NCI-H2081 treated with DMSO at 0.1 percent for 48 hours (cell line): ENCODE measurements at regions not wholly inside any gene's neighbourhood (a gene's known extent, or its start where the extent isn't known, plus 50 kb on each side); places are given as distances from the start of the nearest gene placed in this dataset.
"Not testable (repeated sequence)": the region's sequence is repeated elsewhere in the genome, so short reads cannot be mapped to it uniquely, and the experiment has no call there.

ENCODE experiments used
- DNase-seq: peaks from one replicate; lab custom pipeline; 2025; lab: John Stamatoyannopoulos, UW

DNA sequence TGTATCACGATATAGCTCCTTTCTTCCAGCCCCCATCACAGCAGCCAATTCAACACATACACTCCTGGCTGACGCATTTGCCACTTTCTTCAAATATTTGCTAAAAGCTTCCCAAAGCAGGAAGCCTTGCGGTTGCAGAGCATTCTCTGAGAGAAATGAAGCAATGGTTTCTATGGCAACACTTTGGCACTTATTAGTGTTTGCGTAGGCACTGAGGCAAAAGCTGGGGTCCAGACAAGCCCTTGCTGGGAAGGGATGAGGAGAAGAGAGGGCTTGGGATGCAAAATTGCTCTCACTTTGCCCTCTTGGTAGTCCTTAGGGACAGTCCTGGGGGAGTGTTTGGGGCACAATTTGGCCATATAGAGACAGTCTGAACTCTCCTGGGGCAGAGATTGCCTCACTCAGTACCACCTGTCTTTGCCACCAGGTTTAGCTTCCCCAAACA, 55.0 kb upstream of the PAK3 start:
- DNase-seq, result no peak

DNA sequence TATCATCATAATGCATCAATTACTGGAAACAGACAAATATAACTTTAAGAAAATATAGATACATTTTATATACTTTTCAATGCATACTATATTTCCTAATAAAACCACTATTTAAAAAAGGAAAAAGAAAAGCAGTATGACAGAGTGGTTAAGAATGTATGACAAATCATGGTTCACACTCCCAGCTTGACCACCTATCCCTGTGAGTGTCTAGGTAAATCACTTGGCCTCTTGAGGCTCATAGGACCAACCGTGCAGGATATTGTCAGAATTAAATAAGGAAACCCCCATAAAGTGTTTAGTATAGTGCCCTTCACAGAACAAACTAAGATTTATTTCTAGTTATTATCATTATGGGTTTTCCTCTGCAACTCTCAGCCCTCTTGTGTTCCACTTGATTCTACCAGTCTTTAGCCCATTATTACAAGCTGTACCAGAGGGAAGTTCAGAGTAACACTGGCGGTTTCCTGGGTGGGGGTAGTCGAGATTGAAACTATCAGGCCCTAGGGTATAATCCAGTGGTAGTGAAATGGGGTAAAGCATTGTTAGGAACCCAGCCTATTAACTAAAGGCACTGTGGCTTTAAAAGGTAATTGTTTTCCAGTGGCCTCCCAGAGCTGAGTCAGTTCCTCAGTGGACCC, 55.5 kb upstream of the PAK3 start:
- DNase-seq, result no peak

DNA sequence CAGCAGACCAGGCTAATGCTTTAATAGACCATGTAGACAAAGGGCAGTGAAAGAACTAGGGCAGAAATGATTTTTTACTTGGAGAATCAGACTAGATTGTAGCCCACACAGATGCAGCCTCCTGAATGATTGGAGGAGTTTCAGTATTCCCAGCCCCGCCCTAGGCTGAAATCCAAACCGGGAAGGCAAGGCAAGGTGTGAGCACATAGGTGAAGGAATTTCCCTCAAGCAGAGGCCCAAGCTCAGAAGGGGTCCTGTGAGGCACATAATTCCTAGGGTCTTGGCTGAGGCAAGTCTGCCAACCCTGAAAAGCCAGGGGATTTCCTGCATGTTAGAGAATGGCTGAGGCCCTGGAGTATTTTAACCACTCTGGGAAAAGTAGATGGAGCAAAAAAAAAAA, 56.4 kb upstream of the PAK3 start:
- DNase-seq, result no peak

DNA sequence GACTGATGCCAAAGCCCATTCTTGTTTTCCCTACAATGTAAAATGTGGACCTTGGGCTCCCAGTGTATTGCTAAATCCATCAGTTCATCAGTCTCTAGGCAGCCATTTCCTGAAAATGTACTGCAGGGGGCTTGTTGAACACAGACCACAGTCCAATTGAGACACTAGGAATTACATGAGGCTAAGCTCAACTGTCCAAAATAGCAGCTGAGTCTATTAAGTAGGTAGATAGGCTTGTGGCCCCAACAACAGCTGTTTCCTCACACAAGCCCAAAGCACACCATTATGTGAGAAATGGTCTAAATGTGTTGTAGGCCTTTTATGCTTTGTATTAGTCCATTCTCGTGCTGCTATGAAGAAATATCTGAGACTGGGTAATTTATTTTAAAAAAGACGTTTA, 60.0 kb upstream of the PAK3 start:
- no peak for DNase-seq

DNA sequence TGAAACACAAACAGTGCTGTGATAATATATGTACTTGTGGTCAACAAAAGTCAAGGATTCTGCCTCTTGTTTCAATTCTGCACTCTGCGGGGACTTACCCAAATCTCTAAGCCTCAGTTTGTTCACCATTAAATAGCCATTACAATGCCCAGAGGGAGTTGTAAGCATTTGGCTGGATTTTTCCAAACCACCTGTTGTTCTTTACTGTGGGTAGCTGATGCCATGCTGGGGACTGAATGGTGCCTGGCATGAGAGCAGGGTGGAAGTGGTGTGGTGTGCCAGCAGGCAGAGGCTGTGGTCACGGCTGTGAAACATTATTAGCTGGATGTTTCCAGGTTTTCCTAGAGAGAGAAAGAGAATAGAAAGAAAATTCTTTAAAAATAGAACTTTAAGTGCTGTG, 60.7 kb upstream of the PAK3 start:
- peak; percentile 27 for DNase-seq

DNA sequence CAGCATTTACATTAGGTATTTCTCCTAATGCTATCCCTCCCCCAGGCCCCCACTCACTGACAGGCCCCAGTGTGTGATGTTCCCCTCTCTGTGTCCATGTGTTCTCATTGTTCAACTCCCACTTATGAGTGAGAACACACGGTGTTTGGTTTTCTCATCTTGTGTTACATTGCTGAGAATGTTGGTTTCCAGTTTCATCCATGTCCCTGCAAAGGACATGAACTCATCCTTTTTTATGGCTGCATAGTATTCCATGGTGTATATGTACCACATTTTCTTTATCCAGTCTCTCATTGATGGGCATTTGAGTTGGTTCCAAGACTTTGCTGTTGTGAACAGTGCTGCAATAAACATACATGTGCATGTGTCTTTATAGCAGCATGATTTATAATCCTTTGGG, 73.0 kb upstream of the PAK3 start:
- DNase-seq, result not testable (repeated sequence)

DNA sequence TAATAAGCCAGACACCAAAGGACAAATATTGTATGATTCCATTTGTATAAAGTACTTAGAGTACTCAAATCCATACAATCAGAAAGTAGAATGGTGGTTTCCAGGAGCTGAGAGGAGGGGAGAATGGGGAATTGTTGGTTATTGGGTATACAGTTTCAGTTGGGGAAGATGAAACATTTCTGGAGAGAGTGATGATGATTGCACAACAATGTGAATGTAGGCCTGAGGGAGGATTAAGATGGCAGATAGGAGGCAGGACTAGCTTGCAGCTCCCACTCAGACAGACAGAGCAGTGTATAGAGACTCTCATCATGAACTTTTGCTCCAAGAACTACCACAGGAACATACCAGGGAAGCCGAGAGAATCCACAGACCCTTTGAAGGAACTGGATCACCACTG, 75.7 kb upstream of the PAK3 start:
- no peak for DNase-seq

DNA sequence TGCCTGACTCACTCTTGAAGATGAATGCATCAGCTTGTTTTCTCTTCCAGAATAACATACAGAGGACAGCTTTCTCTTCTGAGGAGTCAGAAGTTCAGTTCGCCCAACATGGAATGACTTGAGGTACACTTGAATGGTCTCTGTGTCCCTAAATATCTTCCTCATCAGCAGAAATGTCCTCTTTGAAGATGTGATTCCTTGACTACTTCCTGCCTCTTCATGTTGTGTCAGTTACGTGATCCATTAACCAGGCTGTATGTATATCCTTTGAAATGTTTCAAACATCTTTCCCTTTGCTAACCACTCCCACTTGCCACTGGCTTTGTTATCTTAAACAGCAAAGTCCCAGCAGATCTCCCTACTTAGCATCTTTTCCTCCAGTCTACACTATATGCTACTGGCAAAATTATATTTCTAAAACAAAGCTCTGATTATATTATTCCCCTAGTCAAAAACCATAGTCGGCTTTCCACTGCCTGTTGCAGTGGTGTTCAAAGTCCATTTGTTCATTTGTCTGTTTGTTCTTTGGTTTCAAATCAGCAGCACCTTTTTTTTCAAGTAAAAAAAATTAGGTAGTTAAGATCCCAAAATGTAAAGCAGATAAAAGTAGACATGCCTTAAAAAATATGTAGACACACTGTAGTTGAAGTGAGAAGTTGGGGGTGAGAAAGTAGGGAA, 82.1 kb upstream of the PAK3 start:
- DNase-seq, result no peak

DNA sequence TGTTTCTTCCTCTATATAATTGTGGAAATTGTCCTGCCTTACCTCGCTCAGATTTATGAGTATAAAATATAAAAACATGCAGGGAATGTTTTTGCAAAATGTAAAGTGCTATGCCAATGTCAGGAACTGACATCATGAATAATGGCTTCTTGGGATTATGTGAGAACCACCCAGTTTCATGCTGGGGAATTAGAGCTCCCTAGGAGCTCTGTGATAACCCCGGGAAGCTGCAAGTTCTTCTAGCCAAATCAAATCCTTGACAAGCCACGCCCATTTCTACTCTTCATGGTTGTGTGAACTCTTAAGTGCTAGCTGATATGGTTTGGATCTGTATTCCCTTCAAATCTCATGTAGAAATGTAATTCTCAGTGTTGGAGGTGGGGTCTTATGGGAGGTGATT, 85.9 kb upstream of the PAK3 start:
- no peak for DNase-seq

DNA sequence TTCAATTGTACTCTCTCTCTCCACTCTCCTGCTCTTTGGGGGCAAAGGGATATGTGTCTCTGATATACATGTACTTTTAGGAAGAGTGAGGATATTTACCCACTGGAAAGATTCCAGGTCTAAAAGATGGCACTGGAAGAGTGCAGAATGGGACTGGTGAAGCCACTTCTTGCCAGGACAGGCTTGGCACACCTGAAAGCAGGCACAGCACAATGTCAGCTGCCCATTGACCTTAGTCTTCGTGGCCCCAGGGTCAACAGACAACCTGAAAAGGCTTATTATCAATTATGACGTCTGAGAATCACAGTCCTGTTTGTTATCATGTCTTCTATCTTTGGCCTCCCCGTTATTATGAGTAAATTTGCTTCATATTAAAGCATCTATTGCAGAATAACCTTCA, 86.7 kb upstream of the PAK3 start:
- DNase-seq, result no peak

DNA sequence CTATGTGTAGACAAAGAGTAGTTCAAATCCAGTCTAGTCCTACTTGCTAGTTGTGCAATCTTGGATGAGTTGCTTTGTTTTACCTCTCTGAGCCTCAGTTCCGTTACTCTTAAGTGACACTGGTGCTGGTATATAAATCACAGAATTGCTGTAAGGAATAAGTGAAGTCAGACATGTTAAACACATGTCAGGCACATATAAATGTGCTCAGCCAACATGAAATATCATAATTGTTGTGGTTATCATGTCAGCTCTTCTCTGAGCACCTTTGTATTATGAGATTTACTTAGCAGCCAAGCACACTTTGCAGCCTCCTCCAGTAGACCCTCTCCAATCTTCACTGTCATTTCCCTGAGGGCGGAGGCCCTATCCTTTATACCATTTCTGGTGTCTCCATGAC, 87.9 kb upstream of the PAK3 start:
- no peak for DNase-seq

DNA sequence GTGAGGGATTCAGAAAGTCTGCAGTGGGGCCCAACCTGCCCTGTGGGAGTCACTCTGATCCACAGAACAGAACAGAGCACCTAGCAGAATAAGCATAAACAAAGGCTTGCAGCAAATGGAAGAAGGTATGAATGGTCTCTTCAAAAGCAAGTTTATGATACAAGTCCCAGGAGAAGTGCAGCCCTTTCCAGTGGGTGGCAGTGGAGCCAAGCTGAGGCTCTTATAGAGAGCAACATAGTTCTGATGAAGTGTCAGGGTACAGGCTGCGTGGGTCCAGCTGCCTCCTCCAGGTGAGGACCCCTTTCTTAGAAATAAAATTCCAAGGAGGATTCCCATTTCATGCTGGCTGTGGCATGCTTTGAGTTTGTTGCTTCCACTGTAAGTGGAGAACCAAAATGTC, 88.8 kb upstream of the PAK3 start:
- no peak for DNase-seq

DNA sequence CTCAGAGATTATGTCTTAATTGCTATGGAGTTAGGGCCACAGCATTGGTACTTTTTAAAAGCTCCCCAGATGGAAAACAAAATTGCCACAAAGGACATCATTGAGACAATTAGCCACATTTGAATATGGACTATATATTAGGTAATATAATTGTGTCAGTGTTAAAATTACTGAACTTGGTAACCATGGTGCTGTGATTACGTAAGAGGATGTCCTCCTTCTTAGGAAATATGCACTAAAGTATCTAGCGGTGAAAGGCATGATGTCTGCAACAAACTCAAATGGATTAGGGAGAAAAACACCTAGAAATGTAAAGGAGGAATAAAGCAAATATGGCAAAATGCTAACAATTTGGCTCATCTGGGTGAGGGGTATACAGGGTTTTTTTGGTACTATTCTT, 89.9 kb upstream of the PAK3 start:
- no peak for DNase-seq

DNA sequence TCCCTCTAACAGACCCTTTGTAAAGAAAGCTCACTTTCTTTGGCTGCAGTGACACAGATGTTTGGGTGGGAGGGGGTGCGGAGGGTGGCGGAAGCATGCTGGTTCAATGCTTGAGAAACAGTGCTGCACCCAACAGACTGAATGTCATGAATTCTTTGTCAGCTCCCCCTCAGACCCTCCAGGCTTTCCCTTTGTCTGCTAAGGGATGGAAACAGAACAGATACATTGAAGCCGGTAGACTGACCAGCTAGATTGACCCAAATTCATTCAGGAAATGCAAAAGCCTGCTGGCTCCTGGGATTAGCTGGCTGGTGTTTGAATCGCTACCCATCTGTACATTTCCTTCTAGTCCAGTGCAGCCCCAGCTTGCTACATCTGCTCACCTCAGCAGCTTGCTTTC, 90.8 kb upstream of the PAK3 start:
- no peak for DNase-seq

DNA sequence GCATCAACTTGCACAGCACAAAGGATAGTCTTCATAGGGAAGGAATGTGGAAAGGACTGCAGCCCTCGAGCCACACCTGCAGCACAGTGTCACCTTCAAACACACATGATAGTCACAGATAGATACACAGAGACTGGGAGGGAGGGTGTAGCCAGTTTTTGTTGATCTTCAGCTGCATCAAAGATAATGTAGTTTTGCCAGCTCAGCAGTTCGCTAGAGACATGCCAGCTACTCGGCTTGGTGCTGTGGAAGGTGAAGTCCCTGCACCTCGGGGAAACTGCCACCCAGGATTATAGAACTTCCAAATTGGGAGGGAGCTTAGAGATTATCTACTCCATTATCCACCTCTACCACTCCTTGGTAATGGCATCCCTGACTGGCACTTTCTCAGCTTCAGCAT, 92.9 kb upstream of the PAK3 start:
- no peak for DNase-seq

DNA sequence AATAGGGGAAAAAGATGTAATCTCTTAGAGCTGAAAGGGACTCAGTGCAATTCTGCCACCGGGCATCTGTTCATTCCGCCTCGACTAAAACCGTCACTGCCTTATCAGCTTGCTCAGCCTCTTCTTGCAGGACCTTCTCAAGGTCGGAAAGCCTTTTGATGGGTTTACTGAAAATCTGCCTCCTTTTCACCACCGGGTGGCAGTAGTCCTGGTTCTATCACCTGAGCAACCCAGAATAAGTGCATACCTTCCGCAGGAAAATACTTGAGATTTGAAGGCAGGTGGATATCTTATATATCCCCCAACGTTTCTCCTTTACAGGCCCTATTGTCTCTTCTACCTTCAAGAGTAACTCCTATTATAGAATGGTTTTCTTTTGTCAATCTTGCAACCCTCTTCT, 103.4 kb upstream of the PAK3 start:
- DNase-seq, result no peak

DNA sequence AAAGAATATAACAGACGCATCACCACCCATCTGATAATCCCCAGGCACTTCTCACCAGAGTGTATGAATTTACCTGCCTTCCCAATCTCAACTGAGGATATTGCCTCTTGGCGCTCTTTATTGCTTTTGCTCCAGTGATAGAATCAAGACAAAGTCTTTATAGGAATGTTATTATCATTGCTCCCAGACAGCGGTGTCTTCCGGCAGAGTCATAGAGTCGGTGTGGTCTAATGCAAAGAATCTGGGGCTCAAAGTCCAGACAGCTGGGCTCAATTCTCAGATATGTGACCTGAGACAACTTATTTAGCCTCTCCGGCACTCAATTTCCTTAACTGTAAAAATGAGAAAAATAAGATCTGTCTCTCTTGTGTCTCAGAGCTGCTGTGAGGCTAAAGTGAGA, 106.1 kb upstream of the PAK3 start:
- no peak for DNase-seq

DNA sequence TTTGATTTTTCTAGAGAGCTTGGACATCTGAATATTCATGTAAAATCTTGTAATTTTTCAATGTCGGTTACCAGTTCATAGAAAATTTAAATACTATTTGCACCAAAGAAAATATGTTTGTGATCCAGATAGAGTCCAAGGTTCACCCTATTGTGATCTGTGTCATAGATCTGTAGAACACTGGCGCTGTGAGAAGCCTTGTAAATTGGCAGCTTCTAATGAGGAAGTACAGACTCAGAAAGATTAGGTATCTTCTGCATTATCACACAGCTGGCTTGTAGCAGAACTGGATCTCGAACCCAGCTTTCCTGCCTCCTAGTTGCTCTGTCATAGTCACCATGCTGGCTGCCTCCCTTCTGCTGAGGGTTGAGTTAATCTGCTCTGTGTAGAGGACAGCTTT, 106.5 kb upstream of the PAK3 start:
- no peak for DNase-seq

DNA sequence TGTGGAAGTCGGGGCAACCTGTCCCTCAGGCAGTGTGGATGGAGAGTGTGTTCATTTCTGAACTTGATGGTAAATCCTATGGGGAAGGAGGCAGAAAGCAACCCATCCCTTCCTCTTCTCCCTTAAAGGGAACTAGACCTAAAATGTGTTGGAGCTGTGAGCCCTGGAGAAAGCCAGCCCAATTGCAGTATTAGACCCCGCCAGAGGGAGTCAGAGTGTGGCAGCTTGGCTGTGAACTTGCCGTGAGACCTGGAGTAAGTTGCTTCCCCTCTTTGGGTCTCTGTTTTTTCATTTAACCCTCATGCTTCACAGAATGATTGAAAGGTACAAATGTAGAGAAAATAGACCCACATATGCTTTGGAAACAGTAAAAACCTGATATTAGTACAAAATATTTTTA, 108.7 kb upstream of the PAK3 start:
- no peak for DNase-seq

DNA sequence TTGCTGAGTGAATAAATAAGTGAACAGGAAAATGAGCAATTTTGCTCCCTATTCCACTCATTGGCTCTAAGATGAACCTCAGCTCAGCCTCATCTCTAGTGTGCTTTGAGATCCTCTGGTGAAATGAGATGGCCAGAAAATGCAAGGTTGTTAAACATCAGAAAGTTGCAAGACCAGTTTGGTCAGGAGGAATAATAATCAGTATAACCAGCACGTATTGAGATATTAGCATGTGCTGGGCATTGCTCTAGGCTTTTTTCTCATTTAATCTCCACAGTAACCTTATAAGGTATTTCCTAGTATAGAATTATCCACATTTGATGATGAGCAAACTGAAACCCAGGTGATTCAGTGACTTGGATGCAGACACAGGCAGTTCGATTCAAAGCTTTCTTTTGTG, 110.5 kb upstream of the PAK3 start:
- DNase-seq, result no peak

DNA sequence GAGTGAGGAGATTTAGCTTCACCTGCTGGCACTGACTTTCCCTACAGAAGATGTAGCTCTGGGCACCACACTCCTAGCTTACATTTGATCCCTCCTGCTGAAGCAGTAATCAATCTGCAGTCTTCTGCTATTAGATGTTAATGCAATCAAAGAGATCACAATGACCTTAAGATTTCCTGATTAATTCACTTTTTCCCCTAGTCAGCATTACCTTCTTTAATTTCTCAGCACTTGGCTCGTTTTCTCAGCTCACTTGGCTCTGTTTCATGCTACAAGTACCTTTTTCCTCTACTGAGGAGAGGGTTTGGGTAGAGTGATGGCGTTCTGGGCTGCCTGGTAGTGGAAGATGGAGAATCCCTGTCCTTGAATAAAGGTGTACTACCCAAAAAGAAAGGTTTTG, 113.0 kb upstream of the PAK3 start:
- DNase-seq, result no peak

DNA sequence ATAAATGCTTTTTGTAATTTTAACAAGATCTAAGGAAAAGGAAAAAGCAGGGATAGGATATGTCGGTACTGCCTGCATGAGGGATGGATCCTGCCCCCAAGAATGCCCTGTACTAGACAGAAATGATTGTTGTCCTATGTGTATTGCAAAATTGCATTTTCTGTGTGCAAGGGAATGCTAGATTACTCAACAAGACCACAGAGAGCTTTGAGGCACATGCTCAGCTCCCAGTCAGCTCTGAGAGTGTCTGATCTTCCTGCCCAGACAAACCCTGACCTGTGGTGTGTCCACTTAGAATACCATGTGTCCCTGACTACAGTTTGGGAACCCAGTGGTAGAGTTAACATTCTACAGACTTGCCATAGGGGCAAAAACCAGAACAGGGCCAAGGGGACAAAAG, 129.2 kb upstream of the PAK3 start:
- DNase-seq, result no peak

DNA sequence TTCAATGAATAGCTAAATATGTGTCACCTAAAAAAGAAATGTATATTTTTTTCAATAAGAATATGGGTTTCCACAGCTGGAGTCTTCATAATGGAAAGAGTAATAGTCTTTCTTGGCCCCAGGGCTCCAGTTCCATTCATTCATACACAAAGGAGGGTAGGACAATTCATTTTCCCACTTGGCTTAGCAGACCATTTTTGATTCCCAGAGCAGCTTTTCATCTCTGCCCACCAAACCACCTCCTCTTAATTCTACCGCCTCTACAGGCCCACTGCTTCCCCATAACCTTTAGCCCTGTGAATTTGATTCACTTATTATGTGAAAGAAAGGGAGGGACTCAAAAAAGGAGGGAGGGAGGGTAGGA, 129.9 kb upstream of the PAK3 start:
- no peak for DNase-seq

DNA sequence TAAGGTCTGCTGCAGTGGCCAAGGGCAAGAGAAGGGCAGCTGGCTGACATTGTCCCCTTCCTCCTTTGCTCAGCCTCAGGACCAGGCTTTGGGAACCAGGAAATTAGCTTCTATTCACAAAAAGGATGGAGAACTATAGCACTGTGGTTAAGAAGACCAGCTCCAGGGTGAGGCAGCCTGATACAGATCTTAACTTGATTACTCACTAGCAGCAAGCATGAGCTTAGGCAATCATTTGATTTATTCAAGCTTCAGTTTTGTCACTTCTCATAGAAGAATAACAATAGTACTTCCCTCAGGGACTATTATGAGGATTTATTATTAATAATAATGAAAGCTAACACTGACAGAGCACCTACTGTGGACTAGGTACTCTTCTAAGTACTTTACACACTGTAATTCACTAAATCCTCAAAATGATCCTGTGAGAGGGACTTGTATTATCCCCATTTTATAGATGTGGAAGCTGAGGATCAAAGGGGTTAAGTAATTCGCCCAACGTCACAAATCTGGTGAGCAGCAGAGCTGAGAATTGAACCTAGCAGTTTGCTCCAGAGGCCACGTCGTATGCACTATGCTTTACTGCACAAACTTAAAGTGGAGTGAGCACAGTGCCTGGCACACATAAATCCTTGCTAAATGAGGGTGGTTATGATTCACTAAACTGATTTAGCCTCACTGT, 130.4 kb upstream of the PAK3 start:
- no peak for DNase-seq
